WTC11 (cell line): ENCODE measurements at regions not wholly inside any gene's neighbourhood (a gene's known extent, or its start where the extent isn't known, plus 50 kb on each side); places are given as distances from the start of the nearest gene placed in this dataset.

Source experiments
- ATAC-seq: fragments of 200-7000 bp; cut with Tn5 transposase; 2 replicates; pipeline ENCODE4 v1.10.0; 2021; ENCODE audit warnings: mild to moderate bottlenecking, moderate library complexity
- CTCF ChIA-PET: fragments of 300-600 bp; sonication (Branson Sonifier 250); formaldehyde crosslinking; loops from one replicate; lab custom pipeline; 2021; ENCODE audit warnings: antibody characterized with exemption; lab: Charles Lee
- POLR2A ChIA-PET: fragments of 350-600 bp; sonication (Branson Sonifier 250); formaldehyde crosslinking; loops from one replicate; lab custom pipeline; 2021; ENCODE audit warnings: antibody characterized with exemption; lab: Charles Lee
- DNase-seq: peaks from one replicate; pipeline ENCODE4 v3.0.0; 2021; ENCODE audit warnings: low spot score
- H3K27ac Mint-ChIP-seq: 2 replicates; pipeline ENCODE4 v1.8.0; 2021; ENCODE audit warnings: mixed read lengths
- H3K27me3 Mint-ChIP-seq: 2 replicates; pipeline ENCODE4 v1.8.0; 2021; ENCODE audit warnings: low read depth, mild to moderate bottlenecking, moderate library complexity, mixed read lengths
- H3K36me3 Mint-ChIP-seq: 2 replicates; pipeline ENCODE4 v1.8.0; 2021; ENCODE audit warnings: mixed read lengths
- H3K4me1 Mint-ChIP-seq: 2 replicates; pipeline ENCODE4 v1.8.0; 2022; ENCODE audit warnings: mixed read lengths
- H3K4me3 Mint-ChIP-seq: 2 replicates; pipeline ENCODE4 v1.8.0; 2021; ENCODE audit warnings: mild to moderate bottlenecking, moderate library complexity, mixed read lengths
- H3K9me3 Mint-ChIP-seq: 2 replicates; pipeline ENCODE4 v1.8.0; 2021; ENCODE audit warnings: mixed read lengths
- ATF1 ChIP-seq: sonication (generic); formaldehyde crosslinking; IDR thresholded peaks from 2 replicates; pipeline ENCODE4 v1.8.1; 2023; ENCODE audit warnings: mild to moderate bottlenecking, moderate library complexity, missing genetic modification reagents
- CREM ChIP-seq: sonication (generic); formaldehyde crosslinking; IDR thresholded peaks from 2 replicates; pipeline ENCODE4 v1.8.1; 2022; ENCODE audit warnings: mild to moderate bottlenecking, missing genetic modification reagents, moderate library complexity
- FOXP1 ChIP-seq: sonication (generic); formaldehyde crosslinking; IDR thresholded peaks from 2 replicates; pipeline ENCODE4 v1.8.0; 2022; ENCODE audit warnings: missing genetic modification reagents, mild to moderate bottlenecking, moderate library complexity, borderline replicate concordance
- NFE2L1 ChIP-seq: sonication (generic); formaldehyde crosslinking; IDR thresholded peaks from 2 replicates; pipeline ENCODE4 v1.8.1; 2023; ENCODE audit warnings: missing genetic modification reagents
- NR2C2 ChIP-seq: sonication (generic); formaldehyde crosslinking; IDR thresholded peaks from 2 replicates; pipeline ENCODE4 v1.8.0; 2022; ENCODE audit warnings: mild to moderate bottlenecking, missing genetic modification reagents
- NR3C1 ChIP-seq: sonication (generic); formaldehyde crosslinking; conservative IDR thresholded peaks from 2 replicates; pipeline ENCODE4 v1.8.1; 2023; ENCODE audit warnings: low read depth, mild to moderate bottlenecking, missing genetic modification reagents
- SOX15 ChIP-seq: fragments of 250-450 bp; sonication (Bioruptor Pico); IDR thresholded peaks from 2 replicates; pipeline ENCODE4 v1.9.0; 2021; ENCODE audit warnings: mild to moderate bottlenecking
- TEAD1 ChIP-seq: sonication (generic); formaldehyde crosslinking; IDR thresholded peaks from 2 replicates; pipeline ENCODE4 v1.8.0; 2022; ENCODE audit warnings: mild to moderate bottlenecking, missing genetic modification reagents
- ZNF219 ChIP-seq: sonication (generic); formaldehyde crosslinking; IDR thresholded peaks from 2 replicates; pipeline ENCODE4 v1.8.0; 2023; ENCODE audit warnings: missing genetic modification reagents, mild to moderate bottlenecking, borderline replicate concordance
- ZNF232 ChIP-seq: sonication (generic); formaldehyde crosslinking; IDR thresholded peaks from 2 replicates; pipeline ENCODE4 v1.8.0; 2022; ENCODE audit warnings: mild to moderate bottlenecking, missing genetic modification reagents
- TF ChIP-seq, protein P1 (sequence below): sonication (generic); formaldehyde crosslinking; IDR thresholded peaks from 2 replicates; pipeline ENCODE4 v1.8.0; 2023; ENCODE audit warnings: mild to moderate bottlenecking, missing genetic modification reagents
- TF ChIP-seq, protein P2 (sequence below): sonication (generic); formaldehyde crosslinking; IDR thresholded peaks from 2 replicates; pipeline ENCODE4 v1.8.0; 2022; ENCODE audit warnings: mild to moderate bottlenecking, missing genetic modification reagents
- TF ChIP-seq, protein P3 (sequence below): fragments of 250-450 bp; sonication (Bioruptor Pico); IDR thresholded peaks from 2 replicates; pipeline ENCODE4 v1.9.0; 2021; ENCODE audit warnings: mild to moderate bottlenecking
- TF ChIP-seq, protein P4 (sequence below): sonication (generic); formaldehyde crosslinking; IDR thresholded peaks from 2 replicates; pipeline ENCODE4 v1.8.1; 2023; ENCODE audit warnings: mild to moderate bottlenecking, missing genetic modification reagents, moderate library complexity
- TF ChIP-seq, protein P5 (sequence below): fragments of 250-450 bp; sonication (Bioruptor Pico); conservative IDR thresholded peaks from 2 replicates; pipeline ENCODE4 v1.9.0; 2021; ENCODE audit warnings: mild to moderate bottlenecking
- TF ChIP-seq, protein P6 (sequence below): sonication (generic); formaldehyde crosslinking; IDR thresholded peaks from 2 replicates; pipeline ENCODE4 v1.8.0; 2022; ENCODE audit warnings: mild to moderate bottlenecking, missing genetic modification reagents
- TF ChIP-seq, protein P7 (sequence below): fragments of 200-600 bp; IDR thresholded peaks from 2 replicates; pipeline ENCODE4 v1.8.0; 2022; ENCODE audit warnings: antibody characterized with exemption
- TF ChIP-seq, protein P8 (sequence below): sonication (generic); formaldehyde crosslinking; IDR thresholded peaks from 2 replicates; pipeline ENCODE4 v1.8.0; 2023; ENCODE audit warnings: missing genetic modification reagents, mild to moderate bottlenecking, borderline replicate concordance
- TF ChIP-seq, protein P9 (sequence below): sonication (generic); formaldehyde crosslinking; IDR thresholded peaks from 2 replicates; pipeline ENCODE4 v1.8.0; 2022; ENCODE audit warnings: mild to moderate bottlenecking, missing genetic modification reagents
- TF ChIP-seq, protein P10 (sequence below): sonication (generic); formaldehyde crosslinking; IDR thresholded peaks from 2 replicates; pipeline ENCODE4 v1.8.1; 2022; ENCODE audit warnings: mild to moderate bottlenecking, missing genetic modification reagents, moderate library complexity, borderline replicate concordance

DNA sequence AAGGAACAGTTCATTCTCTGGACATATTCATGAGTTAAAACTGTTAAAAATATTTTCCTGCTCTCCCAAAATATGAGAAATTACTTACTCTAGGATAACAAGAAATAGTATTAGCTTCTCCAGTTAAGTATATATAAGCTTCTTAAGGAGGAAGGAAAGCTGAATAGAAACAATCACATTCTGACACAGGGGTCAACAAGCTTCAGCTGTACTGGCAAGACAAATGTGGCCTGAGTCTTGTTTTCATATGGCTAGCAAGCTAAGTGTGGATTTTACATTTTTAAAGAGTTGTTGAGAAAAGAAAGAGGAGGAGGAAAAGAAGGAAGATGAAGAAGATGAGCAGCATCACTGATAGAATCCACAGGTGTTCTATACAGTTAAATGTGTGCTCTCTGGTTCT is 313.8 kb downstream of the ZPLD1 start:
- DNase-seq (no peak), ATAC-seq (no peak)
- Mint-ChIP-seq H3K4me1 (peaks cover 40% of the 10 kb centered on the region), H3K9me3 (no peaks in the 10 kb centered on the region), H3K27ac (no peak overlapping the region), H3K27me3 (no peaks in the 10 kb centered on the region), H3K4me3 (no peak overlapping the region), H3K36me3 (no peaks in the 10 kb centered on the region)
- TF ChIP-seq NFE2L1 (CRISPR knock-in tag) (no peak), TEAD1 (CRISPR knock-in tag) (no peak), ZNF232 (no peak), FOXP1 (CRISPR knock-in tag) (no peak), ATF1 (CRISPR knock-in tag) (no peak), CREM (CRISPR knock-in tag) (no peak), SOX15 (CRISPR knock-in tag) (no peak), NR2C2 (CRISPR knock-in tag) (no peak), ZNF219 (no peak), NR3C1 (CRISPR knock-in tag) (no peak)
- TF ChIP-seq, protein P1, sequence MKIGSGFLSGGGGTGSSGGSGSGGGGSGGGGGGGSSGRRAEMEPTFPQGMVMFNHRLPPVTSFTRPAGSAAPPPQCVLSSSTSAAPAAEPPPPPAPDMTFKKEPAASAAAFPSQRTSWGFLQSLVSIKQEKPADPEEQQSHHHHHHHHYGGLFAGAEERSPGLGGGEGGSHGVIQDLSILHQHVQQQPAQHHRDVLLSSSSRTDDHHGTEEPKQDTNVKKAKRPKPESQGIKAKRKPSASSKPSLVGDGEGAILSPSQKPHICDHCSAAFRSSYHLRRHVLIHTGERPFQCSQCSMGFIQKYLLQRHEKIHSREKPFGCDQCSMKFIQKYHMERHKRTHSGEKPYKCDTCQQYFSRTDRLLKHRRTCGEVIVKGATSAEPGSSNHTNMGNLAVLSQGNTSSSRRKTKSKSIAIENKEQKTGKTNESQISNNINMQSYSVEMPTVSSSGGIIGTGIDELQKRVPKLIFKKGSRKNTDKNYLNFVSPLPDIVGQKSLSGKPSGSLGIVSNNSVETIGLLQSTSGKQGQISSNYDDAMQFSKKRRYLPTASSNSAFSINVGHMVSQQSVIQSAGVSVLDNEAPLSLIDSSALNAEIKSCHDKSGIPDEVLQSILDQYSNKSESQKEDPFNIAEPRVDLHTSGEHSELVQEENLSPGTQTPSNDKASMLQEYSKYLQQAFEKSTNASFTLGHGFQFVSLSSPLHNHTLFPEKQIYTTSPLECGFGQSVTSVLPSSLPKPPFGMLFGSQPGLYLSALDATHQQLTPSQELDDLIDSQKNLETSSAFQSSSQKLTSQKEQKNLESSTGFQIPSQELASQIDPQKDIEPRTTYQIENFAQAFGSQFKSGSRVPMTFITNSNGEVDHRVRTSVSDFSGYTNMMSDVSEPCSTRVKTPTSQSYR (CRISPR knock-in tag): no peak
- TF ChIP-seq, protein P2, sequence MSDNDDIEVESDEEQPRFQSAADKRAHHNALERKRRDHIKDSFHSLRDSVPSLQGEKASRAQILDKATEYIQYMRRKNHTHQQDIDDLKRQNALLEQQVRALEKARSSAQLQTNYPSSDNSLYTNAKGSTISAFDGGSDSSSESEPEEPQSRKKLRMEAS (CRISPR knock-in tag): no peak
- TF ChIP-seq, protein P3, sequence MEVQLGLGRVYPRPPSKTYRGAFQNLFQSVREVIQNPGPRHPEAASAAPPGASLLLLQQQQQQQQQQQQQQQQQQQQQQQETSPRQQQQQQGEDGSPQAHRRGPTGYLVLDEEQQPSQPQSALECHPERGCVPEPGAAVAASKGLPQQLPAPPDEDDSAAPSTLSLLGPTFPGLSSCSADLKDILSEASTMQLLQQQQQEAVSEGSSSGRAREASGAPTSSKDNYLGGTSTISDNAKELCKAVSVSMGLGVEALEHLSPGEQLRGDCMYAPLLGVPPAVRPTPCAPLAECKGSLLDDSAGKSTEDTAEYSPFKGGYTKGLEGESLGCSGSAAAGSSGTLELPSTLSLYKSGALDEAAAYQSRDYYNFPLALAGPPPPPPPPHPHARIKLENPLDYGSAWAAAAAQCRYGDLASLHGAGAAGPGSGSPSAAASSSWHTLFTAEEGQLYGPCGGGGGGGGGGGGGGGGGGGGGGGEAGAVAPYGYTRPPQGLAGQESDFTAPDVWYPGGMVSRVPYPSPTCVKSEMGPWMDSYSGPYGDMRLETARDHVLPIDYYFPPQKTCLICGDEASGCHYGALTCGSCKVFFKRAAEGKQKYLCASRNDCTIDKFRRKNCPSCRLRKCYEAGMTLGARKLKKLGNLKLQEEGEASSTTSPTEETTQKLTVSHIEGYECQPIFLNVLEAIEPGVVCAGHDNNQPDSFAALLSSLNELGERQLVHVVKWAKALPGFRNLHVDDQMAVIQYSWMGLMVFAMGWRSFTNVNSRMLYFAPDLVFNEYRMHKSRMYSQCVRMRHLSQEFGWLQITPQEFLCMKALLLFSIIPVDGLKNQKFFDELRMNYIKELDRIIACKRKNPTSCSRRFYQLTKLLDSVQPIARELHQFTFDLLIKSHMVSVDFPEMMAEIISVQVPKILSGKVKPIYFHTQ (CRISPR knock-in tag): no peak
- TF ChIP-seq, protein P4, sequence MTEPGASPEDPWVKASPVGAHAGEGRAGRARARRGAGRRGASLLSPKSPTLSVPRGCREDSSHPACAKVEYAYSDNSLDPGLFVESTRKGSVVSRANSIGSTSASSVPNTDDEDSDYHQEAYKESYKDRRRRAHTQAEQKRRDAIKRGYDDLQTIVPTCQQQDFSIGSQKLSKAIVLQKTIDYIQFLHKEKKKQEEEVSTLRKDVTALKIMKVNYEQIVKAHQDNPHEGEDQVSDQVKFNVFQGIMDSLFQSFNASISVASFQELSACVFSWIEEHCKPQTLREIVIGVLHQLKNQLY: no peak
- TF ChIP-seq, protein P5, sequence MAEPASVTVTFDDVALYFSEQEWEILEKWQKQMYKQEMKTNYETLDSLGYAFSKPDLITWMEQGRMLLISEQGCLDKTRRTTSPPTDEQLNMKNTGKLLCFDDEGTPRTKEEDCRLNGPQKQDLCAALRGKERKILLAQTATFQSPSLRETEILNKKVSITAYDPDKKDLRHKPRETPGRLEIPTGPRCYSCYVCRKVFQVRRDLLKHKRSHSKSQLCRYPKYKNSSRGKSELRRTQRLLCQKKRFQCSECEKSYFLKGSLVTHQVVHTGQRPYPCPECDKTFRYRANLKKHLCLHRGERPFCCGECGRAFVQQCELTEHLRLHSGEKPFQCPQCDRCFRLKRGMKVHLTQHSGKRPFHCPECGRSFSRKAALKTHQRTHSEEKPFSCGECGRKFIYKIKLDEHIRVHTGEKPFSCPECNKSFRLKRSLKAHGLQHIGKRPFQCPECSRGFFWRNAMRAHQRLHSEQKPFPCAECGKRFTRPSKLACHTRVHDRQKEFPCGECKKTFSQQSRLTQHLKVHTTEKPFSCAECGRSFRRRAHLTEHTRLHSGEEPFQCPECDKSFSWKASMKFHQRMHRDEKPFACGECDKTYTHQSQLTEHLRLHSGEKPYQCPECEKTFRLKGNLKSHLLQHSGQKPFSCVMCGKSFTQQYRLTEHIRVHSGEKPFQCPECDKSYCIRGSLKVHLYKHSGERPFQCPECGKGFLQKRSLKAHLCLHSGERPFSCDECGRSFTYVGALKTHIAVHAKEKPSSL (CRISPR knock-in tag): no peak
- TF ChIP-seq, protein P6, sequence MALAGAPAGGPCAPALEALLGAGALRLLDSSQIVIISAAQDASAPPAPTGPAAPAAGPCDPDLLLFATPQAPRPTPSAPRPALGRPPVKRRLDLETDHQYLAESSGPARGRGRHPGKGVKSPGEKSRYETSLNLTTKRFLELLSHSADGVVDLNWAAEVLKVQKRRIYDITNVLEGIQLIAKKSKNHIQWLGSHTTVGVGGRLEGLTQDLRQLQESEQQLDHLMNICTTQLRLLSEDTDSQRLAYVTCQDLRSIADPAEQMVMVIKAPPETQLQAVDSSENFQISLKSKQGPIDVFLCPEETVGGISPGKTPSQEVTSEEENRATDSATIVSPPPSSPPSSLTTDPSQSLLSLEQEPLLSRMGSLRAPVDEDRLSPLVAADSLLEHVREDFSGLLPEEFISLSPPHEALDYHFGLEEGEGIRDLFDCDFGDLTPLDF: no peak
- TF ChIP-seq, protein P7, sequence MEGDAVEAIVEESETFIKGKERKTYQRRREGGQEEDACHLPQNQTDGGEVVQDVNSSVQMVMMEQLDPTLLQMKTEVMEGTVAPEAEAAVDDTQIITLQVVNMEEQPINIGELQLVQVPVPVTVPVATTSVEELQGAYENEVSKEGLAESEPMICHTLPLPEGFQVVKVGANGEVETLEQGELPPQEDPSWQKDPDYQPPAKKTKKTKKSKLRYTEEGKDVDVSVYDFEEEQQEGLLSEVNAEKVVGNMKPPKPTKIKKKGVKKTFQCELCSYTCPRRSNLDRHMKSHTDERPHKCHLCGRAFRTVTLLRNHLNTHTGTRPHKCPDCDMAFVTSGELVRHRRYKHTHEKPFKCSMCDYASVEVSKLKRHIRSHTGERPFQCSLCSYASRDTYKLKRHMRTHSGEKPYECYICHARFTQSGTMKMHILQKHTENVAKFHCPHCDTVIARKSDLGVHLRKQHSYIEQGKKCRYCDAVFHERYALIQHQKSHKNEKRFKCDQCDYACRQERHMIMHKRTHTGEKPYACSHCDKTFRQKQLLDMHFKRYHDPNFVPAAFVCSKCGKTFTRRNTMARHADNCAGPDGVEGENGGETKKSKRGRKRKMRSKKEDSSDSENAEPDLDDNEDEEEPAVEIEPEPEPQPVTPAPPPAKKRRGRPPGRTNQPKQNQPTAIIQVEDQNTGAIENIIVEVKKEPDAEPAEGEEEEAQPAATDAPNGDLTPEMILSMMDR: no peak
- TF ChIP-seq, protein P8, sequence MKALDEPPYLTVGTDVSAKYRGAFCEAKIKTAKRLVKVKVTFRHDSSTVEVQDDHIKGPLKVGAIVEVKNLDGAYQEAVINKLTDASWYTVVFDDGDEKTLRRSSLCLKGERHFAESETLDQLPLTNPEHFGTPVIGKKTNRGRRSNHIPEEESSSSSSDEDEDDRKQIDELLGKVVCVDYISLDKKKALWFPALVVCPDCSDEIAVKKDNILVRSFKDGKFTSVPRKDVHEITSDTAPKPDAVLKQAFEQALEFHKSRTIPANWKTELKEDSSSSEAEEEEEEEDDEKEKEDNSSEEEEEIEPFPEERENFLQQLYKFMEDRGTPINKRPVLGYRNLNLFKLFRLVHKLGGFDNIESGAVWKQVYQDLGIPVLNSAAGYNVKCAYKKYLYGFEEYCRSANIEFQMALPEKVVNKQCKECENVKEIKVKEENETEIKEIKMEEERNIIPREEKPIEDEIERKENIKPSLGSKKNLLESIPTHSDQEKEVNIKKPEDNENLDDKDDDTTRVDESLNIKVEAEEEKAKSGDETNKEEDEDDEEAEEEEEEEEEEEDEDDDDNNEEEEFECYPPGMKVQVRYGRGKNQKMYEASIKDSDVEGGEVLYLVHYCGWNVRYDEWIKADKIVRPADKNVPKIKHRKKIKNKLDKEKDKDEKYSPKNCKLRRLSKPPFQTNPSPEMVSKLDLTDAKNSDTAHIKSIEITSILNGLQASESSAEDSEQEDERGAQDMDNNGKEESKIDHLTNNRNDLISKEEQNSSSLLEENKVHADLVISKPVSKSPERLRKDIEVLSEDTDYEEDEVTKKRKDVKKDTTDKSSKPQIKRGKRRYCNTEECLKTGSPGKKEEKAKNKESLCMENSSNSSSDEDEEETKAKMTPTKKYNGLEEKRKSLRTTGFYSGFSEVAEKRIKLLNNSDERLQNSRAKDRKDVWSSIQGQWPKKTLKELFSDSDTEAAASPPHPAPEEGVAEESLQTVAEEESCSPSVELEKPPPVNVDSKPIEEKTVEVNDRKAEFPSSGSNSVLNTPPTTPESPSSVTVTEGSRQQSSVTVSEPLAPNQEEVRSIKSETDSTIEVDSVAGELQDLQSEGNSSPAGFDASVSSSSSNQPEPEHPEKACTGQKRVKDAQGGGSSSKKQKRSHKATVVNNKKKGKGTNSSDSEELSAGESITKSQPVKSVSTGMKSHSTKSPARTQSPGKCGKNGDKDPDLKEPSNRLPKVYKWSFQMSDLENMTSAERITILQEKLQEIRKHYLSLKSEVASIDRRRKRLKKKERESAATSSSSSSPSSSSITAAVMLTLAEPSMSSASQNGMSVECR: no peak
- TF ChIP-seq, protein P9, sequence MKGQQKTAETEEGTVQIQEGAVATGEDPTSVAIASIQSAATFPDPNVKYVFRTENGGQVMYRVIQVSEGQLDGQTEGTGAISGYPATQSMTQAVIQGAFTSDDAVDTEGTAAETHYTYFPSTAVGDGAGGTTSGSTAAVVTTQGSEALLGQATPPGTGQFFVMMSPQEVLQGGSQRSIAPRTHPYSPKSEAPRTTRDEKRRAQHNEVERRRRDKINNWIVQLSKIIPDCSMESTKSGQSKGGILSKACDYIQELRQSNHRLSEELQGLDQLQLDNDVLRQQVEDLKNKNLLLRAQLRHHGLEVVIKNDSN (CRISPR knock-in tag): no peak
- TF ChIP-seq, protein P10, sequence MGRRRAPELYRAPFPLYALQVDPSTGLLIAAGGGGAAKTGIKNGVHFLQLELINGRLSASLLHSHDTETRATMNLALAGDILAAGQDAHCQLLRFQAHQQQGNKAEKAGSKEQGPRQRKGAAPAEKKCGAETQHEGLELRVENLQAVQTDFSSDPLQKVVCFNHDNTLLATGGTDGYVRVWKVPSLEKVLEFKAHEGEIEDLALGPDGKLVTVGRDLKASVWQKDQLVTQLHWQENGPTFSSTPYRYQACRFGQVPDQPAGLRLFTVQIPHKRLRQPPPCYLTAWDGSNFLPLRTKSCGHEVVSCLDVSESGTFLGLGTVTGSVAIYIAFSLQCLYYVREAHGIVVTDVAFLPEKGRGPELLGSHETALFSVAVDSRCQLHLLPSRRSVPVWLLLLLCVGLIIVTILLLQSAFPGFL (CRISPR knock-in tag): no peak
- ChIA-PET POLR2A (no interaction called here), CTCF (no interaction called here)
